HG02642 (cell line): ENCODE measurements at regions not wholly inside any gene's neighbourhood (a gene's known extent, or its start where the extent isn't known, plus 50 kb on each side); places are given as distances from the start of the nearest gene placed in this dataset.

Source experiments
- ATAC-seq: cut with Tn5 transposase; IDR thresholded peaks from one replicate; pipeline ENCODE4 v1.9.1; 2021; ENCODE audit warnings: mild to moderate bottlenecking; ENCODE audit not compliant: unreplicated experiment, poor library complexity

DNA sequence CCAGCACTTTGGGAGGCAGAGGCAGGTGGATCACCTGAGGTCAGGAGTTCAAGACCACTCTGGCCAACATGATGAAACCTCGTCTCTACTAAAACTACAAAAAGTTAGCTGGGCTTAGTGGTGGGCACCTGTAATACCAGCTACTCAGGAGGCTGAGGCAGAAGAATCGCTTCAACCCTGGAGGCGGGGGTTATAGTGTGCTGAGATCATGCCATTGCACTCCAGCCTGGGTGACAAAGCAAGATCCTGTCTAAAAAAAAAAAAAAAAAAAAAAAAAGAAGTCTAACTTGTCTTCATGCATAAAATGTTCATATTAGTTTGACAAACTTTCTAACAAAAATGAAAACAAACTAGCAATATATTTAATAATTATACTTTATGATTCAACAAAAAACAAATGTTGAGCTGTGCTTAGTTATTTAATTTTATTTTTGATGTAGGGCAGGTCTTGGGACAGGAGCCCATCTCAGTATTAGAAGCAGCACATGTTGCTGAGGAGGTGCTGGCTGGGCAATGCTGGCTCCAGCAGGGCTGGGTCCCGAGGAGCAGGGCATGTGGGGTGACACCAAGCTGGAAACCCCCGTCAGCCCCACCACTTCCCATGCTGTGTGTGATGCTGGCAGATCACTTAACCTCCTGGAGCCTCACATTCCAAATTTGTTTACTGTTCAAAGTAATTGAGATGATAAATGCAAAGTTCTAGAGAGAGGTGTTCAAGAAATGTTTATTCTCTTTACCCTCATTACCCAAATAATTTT, 335.3 kb upstream of the KLF6 start:
- peak; percentile 35 for ATAC-seq

DNA sequence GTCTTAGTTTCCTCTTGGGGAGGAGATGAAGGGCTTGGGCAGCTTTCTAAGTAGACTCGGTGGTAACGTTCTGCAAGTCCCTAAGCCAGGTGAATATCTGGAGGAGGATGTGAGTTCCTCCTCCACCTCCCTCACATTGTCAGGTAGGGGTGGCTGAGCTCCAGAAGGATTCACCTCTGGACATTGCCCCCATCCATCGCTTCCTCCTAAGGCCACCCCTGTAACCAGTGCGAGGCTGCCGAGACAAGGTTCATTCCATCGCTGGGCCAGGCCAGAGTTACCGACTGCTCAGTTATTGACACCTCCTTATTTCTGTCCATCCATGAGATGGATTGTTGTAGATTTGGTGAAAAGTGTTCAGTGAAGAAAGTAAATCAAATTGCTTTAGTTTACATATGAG, 334.1 kb upstream of the KLF6 start:
- no peak for ATAC-seq

- ATAC-seq = no peak
These were observed 332.6 kb upstream of the KLF6 start for GRCh38 chr10:4117604-4118003.

GRCh38 chr10:4111643-4112042, 326.6 kb upstream of the KLF6 start:
- no peak for ATAC-seq

- no peak for ATAC-seq
These were observed 324.5 kb upstream of the KLF6 start for GRCh38 chr10:4109469-4109868.

- no peak for ATAC-seq
These were observed 323.7 kb upstream of the KLF6 start for GRCh38 chr10:4108693-4109092.

- no peak for ATAC-seq
These were observed 322.4 kb upstream of the KLF6 start for GRCh38 chr10:4107285-4107851.

DNA sequence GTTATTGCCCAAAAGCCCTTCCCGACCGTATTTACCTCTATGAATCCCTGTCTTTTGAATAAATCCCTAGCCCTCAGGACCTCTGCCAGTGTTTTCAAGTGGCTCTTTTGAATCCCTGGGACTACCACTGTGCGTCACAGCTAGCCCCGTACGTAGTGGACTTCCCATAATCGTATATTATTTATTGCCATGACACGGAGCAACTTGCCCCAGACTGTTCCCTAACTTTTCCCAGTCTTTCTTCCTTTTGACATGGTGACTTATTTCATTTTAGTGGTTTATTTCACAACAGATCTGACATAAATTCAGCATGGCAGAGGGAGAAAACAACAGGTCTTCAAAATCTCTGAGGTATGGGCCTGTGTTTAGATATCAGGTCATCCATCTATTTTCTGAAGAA, 318.6 kb upstream of the KLF6 start:
- no peak for ATAC-seq

GRCh38 chr10:4102802-4103344, 317.9 kb upstream of the KLF6 start:
- ATAC-seq = no peak

- ATAC-seq = no peak
These were observed 317.1 kb upstream of the KLF6 start for GRCh38 chr10:4101918-4102654.

GRCh38 chr10:4100380-4100779, 315.4 kb upstream of the KLF6 start:
- ATAC-seq = no peak

DNA sequence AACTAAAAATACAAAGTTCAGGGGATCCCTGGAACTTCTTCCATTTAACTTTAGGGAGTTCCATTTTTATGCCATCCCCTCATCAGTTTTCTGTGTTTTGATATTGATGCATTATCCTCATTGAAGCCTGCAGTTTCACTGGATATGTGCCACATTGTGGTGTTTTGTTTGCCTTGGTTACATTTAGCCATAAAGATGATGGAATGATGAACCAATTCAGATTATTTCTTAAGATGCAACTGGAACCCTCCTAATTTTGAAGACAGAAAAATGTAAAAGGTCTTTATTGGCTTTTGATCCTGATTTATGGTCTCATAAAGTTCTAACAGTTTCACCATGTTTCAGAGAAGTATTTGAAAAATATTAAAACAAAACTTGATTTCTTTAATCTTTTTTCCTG, 314.2 kb upstream of the KLF6 start:
- ATAC-seq = no peak

GRCh38 chr10:4095166-4095917, 310.3 kb upstream of the KLF6 start:
- no peak for ATAC-seq

GRCh38 chr10:4094751-4095150, 309.7 kb upstream of the KLF6 start:
- no peak for ATAC-seq

GRCh38 chr10:4093438-4093837, 308.4 kb upstream of the KLF6 start:
- no peak for ATAC-seq

DNA sequence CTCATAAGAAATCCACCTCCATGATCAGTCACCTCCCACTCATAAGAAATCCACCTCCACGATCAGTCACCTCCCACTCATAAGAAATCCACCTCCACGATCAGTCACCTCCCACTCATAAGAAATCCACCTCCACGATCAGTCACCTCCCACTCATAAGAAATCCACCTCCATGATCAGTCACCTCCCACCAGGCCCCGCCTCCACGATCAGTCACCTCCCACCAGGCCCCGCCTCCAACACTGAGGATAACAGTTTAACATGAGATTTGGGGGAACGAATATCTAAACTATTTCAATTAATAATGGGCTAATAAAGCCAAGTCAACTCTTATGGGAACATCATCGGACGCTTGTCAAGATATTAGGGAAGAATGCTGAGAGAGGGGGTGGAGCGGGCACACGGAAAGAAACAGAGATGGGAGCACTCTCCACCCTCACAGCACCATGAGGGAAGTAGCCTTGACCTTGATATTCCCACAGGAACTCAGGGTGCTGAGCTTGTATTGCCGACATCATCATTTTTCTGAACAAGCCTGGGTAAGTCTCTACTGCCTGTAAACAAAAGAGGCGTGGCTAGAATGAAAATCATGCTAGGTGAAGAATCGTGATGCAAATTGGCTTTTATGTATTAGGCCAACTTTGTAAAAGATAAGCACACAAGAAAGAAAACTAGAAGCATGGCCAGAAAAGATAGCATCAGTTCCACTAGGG, 303.5 kb upstream of the KLF6 start:
- ATAC-seq = no peak

DNA sequence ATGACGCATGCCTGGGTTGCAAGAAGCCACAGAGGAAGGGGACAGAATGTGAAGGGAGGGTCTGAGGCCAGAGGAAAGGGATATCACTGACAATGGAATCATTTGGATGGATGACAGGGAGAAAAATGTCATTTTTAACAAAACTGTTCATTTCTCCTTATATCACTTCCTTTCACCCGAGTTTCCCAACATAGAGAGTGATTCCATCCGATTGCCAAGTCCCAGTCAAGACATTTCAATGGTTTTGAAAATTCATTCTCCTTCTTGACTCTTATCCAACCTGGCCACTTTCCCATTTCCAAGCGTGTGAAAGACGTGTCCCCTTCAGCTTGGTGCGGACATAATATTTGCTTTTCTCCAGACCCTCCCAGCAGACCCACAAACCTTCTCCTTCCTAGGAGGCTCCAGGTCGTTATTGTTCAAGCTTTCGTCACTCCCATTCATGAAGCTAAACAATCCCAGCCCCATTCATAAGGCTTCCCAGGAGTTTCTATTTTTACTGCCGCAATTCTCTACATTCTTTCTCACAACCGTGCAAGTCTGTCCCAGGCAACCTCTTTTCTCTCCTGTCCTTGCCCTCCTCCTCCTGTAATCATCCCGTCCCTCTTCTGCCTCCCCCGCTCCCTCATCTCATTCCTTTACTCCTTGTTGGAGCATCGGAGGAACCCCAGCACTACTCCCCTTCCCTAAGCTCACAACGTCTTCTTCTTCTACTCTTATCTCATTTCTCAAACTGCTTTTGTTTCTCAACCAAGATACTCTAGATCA, 301.3 kb upstream of the KLF6 start:
- ATAC-seq = no peak

- ATAC-seq = no peak
These were observed 298.5 kb upstream of the KLF6 start for GRCh38 chr10:4083509-4084003.

- no peak for ATAC-seq
These were observed 297.9 kb upstream of the KLF6 start for GRCh38 chr10:4082861-4083260.
